Common myeloid progenitor, CD34-positive (primary cell): ENCODE measurements at regions not wholly inside any gene's neighbourhood (a gene's known extent, or its start where the extent isn't known, plus 50 kb on each side); places are given as distances from the start of the nearest gene placed in this dataset.

Experiments
- CTCF ChIA-PET: fragments of 350-600 bp; sonication (Branson Sonifier 250); formaldehyde crosslinking; loops from one replicate; lab custom pipeline; 2021; ENCODE audit warnings: antibody characterized with exemption; lab: Charles Lee
- POLR2A ChIA-PET: fragments of 350-600 bp; sonication (Branson Sonifier 250); formaldehyde crosslinking; loops from one replicate; lab custom pipeline; 2021; ENCODE audit warnings: antibody characterized with exemption; lab: Charles Lee
- DNase-seq, 3 donors: peaks; one replicate each; pipeline versions ENCODE4 v3.0.0 to v3.0.0-alpha.2; 2013
- H3K27ac ChIP-seq, 2 experiments: 1 replicate in 1 of 2; 2 replicates in 1 of 2; pipeline ENCODE4 v1.7.0; 2013; ENCODE audit warnings: inconsistent platforms in 2 of 2, low read length in 2 of 2, mild to moderate bottlenecking in 2 of 2, low read depth in 1 of 2, moderate library complexity in 1 of 2; ENCODE audit not compliant: severe bottlenecking in 2 of 2, insufficient read depth in 1 of 2, poor library complexity in 1 of 2
- H3K27me3 ChIP-seq, 5 experiments: replicated peaks in 2 of 5; 1 replicate in 3 of 5; 2 replicates in 2 of 5; pipeline versions ENCODE4 v1.6.1 to v1.7.0; 2013; ENCODE audit warnings: low read length in 4 of 5, mild to moderate bottlenecking in 2 of 5, moderate library complexity in 2 of 5, inconsistent platforms in 1 of 5; ENCODE audit not compliant: insufficient read depth in 5 of 5, control insufficient read depth in 4 of 5
- H3K36me3 ChIP-seq, 4 experiments: 1 replicate in 2 of 4; 2 replicates in 2 of 4; pipeline versions ENCODE4 v1.6.1 to v1.7.0; 2013; ENCODE audit warnings: low read length in 3 of 4, control low read depth in 1 of 4, mild to moderate bottlenecking in 1 of 4; ENCODE audit not compliant: control insufficient read depth in 4 of 4, insufficient read depth in 4 of 4
- H3K4me1 ChIP-seq, 4 experiments: 1 replicate in 3 of 4; 2 replicates in 1 of 4; pipeline versions ENCODE4 v1.6.1 to v1.7.1; 2013; ENCODE audit warnings: low read length in 3 of 4, mild to moderate bottlenecking in 3 of 4, control low read depth in 1 of 4, inconsistent platforms in 1 of 4, moderate library complexity in 1 of 4; ENCODE audit not compliant: control insufficient read depth in 4 of 4, insufficient read depth in 4 of 4; ENCODE audit errors: control extremely low read depth in 1 of 4
- H3K4me3 ChIP-seq, 7 experiments: 1 replicate in 4 of 7; 2 replicates in 3 of 7; pipeline versions ENCODE4 v1.5.1 to v1.7.0; 2013; ENCODE audit warnings: mild to moderate bottlenecking in 7 of 7, low read length in 6 of 7, moderate library complexity in 6 of 7, inconsistent platforms in 2 of 7, low read depth in 2 of 7, control low read depth in 1 of 7; ENCODE audit not compliant: insufficient read depth in 4 of 7, control insufficient read depth in 1 of 7; ENCODE audit errors: extremely low read depth in 1 of 7
- H3K9me3 ChIP-seq, 5 experiments: 1 replicate in 4 of 5; 2 replicates in 1 of 5; pipeline versions ENCODE4 v1.6.1 to v1.7.1; 2013; ENCODE audit warnings: low read length in 4 of 5, mild to moderate bottlenecking in 2 of 5, inconsistent platforms in 1 of 5, low read depth in 1 of 5, moderate library complexity in 1 of 5; ENCODE audit not compliant: control insufficient read depth in 4 of 5, insufficient read depth in 2 of 5; ENCODE audit errors: control extremely low read depth in 1 of 5
- WGBS: methylation state at CpG from one replicate; pipeline ENCODE4 v1.1.5; 2013; ENCODE audit not compliant: insufficient coverage; 5-methylcytosine and 5-hydroxymethylcytosine counted together

DNA sequence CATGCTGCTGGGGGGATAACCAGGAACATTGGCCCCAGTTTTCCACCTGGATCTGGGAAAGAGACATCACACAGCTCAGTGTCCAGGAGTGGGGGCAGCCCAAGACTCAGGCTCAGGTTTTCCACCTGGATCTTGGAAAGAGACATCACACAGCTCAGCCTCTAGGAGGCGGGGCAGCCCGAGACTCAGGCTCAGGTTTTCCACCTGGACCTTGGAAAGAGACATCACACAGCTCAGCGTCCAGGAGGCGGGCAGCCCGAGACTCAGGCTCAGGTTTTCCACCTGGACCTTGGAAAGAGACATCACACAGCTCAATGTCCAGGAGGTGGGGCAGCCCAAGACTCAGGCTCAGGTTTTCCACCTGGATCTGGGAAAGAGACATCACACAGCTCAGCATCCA is 361.6 kb downstream of the THBS2 start:
- Histone ChIP-seq H3K27me3 (no peaks in the 10 kb centered on the region), H3K4me3 (no peak overlapping the region), H3K9me3 (peaks cover 0 to 3% (median 1%) of the 10 kb centered on the region in 5 experiments), H3K36me3 (no peaks in the 10 kb centered on the region), H3K27ac (no peak overlapping the region), H3K4me1 (peaks cover 0 to 6% (median 4%) of the 10 kb centered on the region in 4 experiments)
- DNase-seq = no peak
- ChIA-PET POLR2A (no interaction called here), CTCF (interaction anchor here (0.8 to 1.8 kb wide), 7 partner anchors 10 to 1638 kb away, joined by 3 to 5 read pairs (median 4); no protein-coding TSS in a partner anchor)
- 100% methylated on average over 1 of the region's 5 CpGs for WGBS

DNA sequence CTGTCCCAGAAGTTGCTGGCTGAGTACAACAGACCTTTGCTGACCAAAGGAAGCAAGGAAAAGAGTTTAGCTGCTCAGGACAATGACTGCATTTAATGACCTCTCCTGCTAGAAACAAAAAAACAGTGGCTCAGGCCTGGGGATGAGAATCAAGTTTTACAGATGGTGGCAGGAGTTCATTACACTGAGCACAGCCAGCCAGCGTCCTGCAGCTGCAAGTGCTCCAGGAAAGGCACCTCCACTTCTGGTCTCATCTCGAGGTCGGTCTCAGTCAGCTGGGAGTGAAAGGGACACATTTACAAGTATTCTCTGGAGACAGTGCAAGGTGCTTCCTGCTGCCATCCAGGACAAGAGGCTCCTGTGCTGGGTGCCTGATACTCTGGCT is 362.7 kb downstream of the THBS2 start:
- Histone ChIP-seq H3K4me3 (no peak overlapping the region), H3K4me1 (peaks cover 0 to 6% (median 4%) of the 10 kb centered on the region in 4 experiments), H3K36me3 (no peaks in the 10 kb centered on the region), H3K9me3 (no peaks in the 10 kb centered on the region), H3K27me3 (no peaks in the 10 kb centered on the region), H3K27ac (no peak overlapping the region)
- WGBS = 84% methylated on average over 3 of the region's 3 CpGs
- ChIA-PET CTCF (interaction anchor here (4.0 kb wide), 1 partner anchor 521 kb away, joined by 18 read pairs; no protein-coding TSS in a partner anchor), POLR2A (no interaction called here)
- DNase-seq = no peak

DNA sequence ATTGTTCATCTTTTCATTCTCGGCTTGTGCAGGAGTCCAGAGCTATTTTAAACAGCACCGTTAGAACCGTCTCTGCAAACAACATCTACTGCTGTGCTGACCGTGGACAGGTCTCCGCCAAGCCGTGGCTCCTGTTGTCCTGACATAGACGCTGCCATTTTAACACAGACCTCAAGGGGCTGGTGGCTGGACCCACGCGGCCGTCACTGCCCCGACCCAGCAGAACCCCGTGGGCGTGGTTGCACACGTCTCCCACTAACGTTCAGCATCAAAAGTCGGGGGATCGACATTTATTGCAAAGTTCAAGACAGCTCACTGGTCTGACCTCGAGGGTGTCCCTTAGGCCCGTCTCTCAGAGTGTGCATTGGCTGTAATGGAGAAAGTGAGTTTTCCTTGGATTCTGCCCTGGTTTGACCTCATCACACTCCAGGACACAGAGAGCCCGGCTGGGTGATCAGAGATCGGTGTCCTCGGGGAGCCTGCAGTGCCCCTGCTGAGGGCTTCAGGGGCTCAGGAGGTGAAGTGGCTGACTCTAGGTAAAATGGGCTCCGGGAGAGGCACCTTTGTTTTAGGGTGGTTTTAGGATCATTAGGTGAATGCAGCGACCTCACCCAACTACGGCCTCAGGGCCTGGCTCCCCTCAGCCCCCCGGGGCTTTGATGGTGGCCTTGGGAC is 363.2 kb downstream of the THBS2 start:
- H3K9me3 ChIP-seq = no peaks in the 10 kb centered on the region
- ChIA-PET POLR2A (no interaction called here), CTCF (interaction anchor here (4.0 kb wide), 1 partner anchor 520 kb away, joined by 18 read pairs; no protein-coding TSS in a partner anchor)
- no peak for DNase-seq
- H3K36me3 ChIP-seq = no peaks in the 10 kb centered on the region
- no peak overlapping the region for H3K27ac ChIP-seq
- peaks cover 0 to 4% (median 3%) of the 10 kb centered on the region in 4 experiments for H3K4me1 ChIP-seq
- WGBS = 92% methylated on average over 26 of the region's 26 CpGs
- no peaks in the 10 kb centered on the region for H3K27me3 ChIP-seq
- H3K4me3 ChIP-seq = no peak overlapping the region

DNA sequence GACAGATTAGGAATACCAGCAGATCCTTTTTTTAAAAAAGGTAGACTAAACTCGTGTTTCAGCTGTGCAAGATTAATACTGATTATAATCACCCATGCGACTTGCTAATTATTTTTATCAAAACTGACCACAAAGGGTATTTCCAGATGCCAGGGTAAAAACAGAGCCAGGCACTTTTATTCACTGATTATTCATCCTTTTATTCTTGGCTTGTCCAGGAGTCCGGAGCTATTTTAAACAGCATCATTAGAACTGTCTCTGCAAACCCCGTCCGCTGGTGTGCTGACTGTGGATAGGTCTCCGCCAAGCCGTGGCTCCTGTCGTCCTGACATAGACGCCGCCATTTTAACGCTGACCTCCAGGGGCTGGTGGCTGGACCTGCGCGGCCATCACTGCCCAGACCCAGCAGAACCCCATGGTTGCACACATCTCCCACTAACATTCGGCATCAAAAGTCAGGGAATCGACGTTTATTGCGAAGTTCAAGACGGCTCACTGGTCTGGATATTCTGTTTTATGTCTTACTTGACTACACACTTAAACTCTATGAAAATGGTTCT is 364.8 kb downstream of the THBS2 start:
- Histone ChIP-seq H3K9me3 (no peaks in the 10 kb centered on the region), H3K27me3 (peaks cover 0 to 3% (median 0%) of the 10 kb centered on the region in 5 experiments), H3K36me3 (no peaks in the 10 kb centered on the region), H3K4me3 (no peak overlapping the region), H3K27ac (no peak overlapping the region), H3K4me1 (peaks cover 0 to 6% (median 0%) of the 10 kb centered on the region in 4 experiments)
- 93% methylated on average over 15 of the region's 18 CpGs for WGBS
- DNase-seq = no peak
- ChIA-PET POLR2A (no interaction called here), CTCF (interaction anchor here (0.6 to 4.0 kb wide), 3 partner anchors 9 to 519 kb away, joined by 3 to 18 read pairs (median 3); no protein-coding TSS in a partner anchor)

DNA sequence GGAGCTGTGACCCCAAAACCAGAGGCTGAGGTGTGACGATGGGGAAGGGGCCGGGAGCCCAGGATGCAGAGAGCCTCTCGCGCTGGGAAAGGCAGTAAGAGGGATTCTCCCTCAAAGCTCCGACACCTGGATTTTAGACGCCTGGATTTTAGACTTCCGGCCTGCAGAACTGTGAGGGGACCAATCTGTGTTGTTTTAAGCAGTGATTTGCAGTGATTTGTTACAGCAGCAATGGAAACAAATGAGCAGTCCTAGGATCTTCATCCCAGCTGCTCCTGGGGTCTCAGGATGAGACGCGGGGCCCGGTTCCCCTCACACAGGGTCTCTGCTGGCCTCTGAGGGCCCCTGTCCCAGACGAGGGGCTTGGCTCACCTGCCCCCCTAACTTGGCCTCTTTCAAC is 365.5 kb downstream of the THBS2 start:
- H3K27me3 ChIP-seq = peaks cover 0 to 7% (median 0%) of the 10 kb centered on the region in 5 experiments
- no peak overlapping the region for H3K27ac ChIP-seq
- CTCF ChIA-PET = interaction anchor here (0.7 to 4.0 kb wide), 3 partner anchors 10 to 518 kb away, joined by 3 to 18 read pairs (median 3); no protein-coding TSS in a partner anchor
- no peaks in the 10 kb centered on the region for H3K9me3 ChIP-seq
- POLR2A ChIA-PET = no interaction called here
- peaks cover 0 to 6% (median 0%) of the 10 kb centered on the region in 4 experiments for H3K4me1 ChIP-seq
- no peak for DNase-seq
- WGBS = 97% methylated on average over 10 of the region's 11 CpGs
- H3K4me3 ChIP-seq = no peak overlapping the region
- H3K36me3 ChIP-seq = no peaks in the 10 kb centered on the region

DNA sequence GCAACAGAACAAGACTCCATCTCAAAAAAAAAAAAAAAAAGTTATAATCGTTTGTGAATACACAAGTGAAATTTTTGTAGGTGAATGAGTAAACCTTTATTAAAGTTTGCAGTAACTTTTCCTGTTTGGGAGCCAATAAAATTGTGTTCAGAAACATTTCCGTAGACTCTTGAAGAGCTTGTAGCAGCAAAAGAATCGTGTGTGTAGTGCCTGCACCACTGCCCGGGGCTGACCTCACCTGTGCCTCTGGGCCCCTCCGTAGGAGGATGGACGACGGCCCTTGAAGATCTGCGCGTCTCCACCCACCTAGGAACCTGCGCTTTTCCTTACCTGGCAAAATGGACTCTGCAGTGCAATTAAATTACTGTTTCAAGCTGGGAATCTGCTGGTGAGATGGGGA is 366.0 kb downstream of the THBS2 start:
- 93% methylated on average over 9 of the region's 10 CpGs for WGBS
- peaks cover 0 to 6% (median 0%) of the 10 kb centered on the region in 4 experiments for H3K4me1 ChIP-seq
- POLR2A ChIA-PET = no interaction called here
- H3K27ac ChIP-seq = no peak overlapping the region
- no peaks in the 10 kb centered on the region for H3K9me3 ChIP-seq
- CTCF ChIA-PET = interaction anchor here (0.7 to 4.0 kb wide), 3 partner anchors 10 to 517 kb away, joined by 3 to 18 read pairs (median 3); no protein-coding TSS in a partner anchor
- peaks cover 0 to 7% (median 0%) of the 10 kb centered on the region in 5 experiments for H3K27me3 ChIP-seq
- H3K4me3 ChIP-seq = no peak overlapping the region
- DNase-seq = no peak
- no peaks in the 10 kb centered on the region for H3K36me3 ChIP-seq

DNA sequence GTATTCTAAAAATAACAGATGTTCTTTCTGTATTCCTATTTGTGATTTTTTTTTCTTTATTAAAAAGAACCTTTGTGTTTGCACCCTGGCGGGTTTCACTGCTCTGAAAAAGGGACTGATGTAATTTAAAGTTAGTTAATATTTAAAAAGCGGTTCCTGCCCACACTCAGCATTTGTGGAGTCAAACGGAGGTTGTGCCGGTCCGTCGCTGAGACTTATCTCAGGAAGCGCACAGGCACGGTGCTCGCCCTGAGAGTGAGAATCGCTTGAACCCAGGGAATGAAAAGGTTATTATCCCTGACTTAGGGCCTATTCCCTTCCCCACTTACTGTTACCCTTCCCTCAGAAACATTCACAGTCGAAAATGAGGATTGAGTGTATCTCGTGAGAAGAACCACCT is 366.7 kb downstream of the THBS2 start:
- CTCF ChIA-PET = no interaction called here
- H3K4me3 ChIP-seq = no peak overlapping the region
- DNase-seq = no peak
- POLR2A ChIA-PET = no interaction called here
- H3K36me3 ChIP-seq = no peaks in the 10 kb centered on the region
- peaks cover 0 to 6% (median 0%) of the 10 kb centered on the region in 4 experiments for H3K4me1 ChIP-seq
- no peaks in the 10 kb centered on the region for H3K9me3 ChIP-seq
- peaks cover 0 to 12% (median 0%) of the 10 kb centered on the region in 5 experiments for H3K27me3 ChIP-seq
- no peak overlapping the region for H3K27ac ChIP-seq
- 97% methylated on average over 11 of the region's 12 CpGs for WGBS
